HG03442 (cell line): ENCODE measurements at regions not wholly inside any gene's neighbourhood (a gene's known extent, or its start where the extent isn't known, plus 50 kb on each side); places are given as distances from the start of the nearest gene placed in this dataset.

Experiments used
- ATAC-seq: cut with Tn5 transposase; IDR thresholded peaks from one replicate; pipeline ENCODE4 v1.9.1; 2021; ENCODE audit warnings: mild to moderate bottlenecking, moderate library complexity; ENCODE audit not compliant: unreplicated experiment

DNA sequence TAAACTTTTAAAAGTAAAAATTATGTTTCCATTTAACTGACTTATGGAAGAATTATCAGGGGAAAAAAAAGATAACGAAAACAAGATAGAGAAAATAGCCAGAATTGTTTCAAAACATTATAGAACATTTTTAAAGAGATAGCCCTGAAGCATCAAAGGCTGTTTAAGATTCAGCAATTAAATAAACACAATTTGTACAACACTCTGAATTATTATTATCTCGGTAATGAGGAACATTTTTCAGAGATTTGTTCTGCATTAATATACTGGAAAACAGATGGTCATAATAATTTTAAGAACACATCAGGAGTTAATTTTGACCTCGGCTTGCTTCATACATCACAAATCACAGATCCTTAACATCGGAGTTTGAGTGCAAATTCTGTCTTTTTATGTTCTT, 643.8 kb downstream of the SORCS1 start:
- ATAC-seq, result no peak

DNA sequence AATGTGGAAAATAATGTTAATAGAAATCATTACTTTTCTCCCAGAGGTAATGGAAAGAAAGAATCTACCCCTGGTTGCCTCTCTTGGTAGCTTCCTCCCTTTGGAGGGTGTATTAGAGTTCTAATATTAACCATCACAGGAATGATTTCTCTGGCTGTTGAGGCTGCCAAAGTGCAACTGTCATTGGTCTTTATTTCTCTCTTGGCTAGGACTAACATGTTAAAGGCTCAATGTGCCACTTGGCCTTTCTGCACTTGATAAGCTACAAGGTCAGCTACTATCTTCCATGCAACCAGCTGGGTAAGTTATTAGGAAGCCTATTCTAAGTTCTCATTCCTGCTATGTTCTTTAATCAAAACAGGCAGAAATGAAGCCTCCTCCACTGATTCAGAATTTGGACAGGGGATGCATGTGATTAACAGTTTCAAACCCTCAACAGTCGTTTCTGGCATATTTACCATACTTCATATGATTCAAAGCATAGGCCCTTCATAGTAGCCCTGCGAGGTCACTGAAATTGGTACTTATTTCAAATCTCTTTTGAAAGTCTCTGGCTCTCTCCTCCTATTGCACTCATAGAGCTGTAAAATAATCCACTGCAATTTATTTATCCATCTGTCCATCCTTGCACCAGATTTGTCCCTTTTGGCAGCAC, 645.0 kb downstream of the SORCS1 start:
- no peak for ATAC-seq

DNA sequence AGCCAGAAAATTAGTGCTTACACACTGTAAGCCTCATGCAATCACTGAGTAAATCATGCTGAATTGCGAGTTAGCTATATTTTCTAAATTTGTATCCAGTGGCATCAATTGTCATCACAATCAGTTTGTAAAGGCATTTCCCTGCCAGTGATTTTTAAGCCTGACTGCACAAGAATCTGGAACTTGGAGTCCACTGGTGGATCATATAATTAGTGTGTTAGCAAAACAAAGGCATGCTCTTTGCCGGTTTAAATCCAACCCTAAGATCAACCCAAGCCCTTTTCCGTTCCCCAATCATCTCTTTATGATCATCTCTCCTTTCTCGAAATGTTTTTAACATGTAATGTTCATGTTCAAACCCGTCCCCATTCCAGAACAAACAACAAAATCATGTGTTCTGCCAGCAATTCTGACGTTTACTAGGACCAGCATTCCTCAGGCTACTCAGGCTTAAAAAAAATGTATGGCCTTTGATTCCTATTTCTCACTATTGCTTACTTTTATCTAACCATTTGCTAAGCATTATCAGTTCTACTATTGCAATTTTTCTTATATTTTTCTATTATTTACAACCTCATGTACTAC, 649.2 kb downstream of the SORCS1 start:
- ATAC-seq, result no peak

DNA sequence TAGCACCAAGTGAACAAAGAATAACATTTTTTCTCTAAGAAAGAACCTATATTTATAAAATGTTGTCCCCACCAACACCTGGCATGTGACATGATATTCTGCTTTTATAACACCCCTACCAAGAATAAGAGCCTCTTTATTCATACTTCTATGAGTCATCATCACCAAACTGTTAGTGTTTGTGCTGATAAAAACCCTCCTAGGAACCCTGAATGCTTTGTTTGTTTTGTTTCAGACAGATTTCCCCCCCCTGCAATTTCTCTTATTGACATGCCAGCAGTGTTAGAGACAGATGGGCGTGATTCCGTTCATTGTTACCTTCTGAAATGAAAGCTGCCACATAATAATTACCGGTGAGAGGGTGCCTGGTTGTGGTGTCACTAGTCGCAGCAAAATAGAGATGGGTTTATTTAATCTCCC, 651.1 kb downstream of the SORCS1 start:
- no peak for ATAC-seq

DNA sequence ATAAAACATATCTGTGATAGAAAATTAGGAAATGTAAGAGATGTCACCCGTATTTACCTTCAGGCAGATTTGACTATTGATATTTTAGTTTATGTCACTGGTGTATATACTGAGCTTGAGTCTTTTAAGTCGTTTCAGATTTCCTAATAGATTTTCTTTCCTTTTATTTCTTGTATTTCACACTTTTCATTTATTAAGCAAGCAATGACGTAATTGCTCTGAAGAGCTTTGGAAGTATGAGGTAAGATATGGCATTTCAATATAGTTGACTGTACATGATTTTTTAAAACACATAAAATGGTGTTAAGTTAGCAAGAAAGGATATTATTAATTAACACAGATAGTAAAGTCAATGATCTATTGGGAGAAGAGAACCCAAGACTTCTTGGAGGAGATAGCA, 652.6 kb downstream of the SORCS1 start:
- ATAC-seq, result no peak

DNA sequence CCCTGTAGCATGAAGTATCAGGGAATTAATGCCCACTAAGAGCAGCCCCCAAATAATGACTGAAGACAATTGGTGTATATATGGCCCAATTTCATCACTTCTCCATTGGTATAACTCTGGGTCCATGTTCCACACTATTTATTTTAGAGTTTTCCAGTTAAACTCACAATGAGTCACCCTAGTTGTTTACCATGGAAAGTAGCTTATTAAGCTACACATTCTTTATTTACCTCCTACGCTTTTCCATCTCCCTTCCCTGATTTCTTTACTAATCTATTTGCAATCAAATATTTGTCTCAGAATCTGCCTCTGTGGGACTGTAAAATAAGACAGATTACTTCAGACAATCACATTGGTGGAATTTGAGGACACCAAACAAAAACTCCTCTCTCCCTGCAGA, 655.6 kb downstream of the SORCS1 start:
- no peak for ATAC-seq

DNA sequence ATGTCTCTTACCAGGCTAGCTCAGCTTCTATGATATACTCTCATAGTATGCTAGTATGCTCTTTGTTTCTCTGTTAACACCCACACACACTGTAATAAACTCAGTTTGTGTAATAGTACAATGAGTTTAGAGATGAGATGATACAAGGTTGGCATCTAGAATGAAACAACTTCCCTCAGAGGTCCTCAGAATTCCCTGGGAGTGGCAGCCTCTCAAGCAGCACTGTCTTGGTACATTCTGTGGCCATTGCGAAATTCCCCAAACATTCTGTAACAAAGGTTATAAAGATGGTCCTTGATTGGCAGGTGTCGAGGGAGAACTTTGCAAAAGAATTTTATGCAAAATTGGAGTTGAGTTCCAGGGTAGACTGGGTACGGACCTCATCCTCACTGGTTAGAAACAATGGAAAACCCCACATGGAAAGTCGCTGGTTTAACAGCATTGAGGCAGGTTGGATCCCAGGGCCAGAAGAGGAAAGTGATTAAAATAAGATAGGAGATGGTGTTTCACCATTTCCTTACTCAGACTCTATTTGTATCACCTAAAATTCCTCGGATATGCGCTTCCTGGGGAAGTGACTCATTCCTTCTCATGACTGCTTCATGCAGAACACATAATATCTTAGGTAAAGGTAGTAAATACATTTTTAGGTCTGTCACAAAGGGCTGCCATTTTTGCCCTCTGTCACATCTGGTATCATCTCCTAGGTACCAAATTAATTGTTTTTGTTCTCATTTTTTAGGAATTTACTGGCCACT, 657.8 kb downstream of the SORCS1 start:
- no peak for ATAC-seq

DNA sequence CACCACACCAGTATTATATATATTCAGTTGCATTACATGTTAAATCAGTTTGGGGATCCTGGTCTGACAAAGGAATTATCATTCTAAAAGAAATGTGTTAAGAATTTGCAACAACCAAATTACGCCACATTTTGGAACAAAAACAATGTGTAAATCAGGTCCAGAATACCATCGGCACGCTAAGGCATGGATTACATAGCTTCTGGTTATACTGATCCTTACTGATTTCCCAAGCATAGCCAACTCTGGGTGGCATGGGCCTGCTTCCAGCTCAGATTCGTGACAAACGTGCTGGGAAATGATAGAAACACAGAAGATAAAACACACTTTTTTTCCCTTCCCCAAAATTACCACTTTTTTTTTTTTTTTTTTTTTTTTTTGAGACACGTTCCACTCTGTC, 660.0 kb downstream of the SORCS1 start:
- ATAC-seq, result no peak

DNA sequence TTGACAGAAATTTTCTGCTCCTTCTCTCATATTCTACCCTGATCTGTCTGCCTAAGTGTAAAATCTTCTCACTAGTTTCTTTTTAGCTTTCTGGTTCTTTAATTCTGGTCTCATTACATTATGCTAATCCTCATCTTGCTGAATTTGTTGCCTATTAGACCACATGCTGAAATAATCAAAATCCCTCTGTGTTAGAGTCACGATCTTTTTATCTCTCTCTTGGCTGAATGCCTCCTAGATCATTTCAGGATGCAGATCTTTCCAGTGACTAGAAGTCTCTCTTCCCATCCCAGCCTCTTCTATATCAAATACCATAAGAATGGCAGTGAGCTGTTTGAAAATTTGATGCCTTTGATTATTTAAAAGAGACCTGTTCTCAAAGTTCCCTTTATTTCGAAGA, 661.9 kb downstream of the SORCS1 start:
- no peak for ATAC-seq

DNA sequence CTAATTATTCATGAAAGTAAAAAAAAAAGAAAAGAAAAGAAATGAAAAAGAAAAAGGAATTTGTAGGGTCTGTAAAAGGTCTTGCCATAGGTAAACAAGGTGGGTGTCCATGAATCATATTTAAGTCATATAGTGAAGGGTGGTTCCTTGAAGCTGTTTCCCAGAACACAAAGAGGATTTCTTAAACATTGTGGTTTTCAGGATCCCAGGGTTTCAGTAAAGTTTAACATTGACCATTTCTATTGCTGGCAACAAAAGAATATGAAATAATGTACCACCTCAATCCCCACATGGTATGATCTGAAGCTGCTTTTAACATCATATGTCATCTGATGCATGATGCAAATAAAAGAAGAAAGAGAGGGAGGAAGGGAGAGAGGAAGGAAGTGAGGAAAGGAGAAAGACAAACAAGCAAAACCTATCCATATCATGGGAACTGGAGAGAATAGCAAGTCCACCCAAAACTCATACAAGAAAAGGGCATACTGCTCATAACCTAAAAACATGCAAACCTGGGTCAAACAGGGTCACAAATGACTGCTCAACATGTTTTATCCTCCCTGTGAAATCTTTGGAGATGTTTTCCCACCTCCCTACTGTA, 663.5 kb downstream of the SORCS1 start:
- no peak for ATAC-seq

DNA sequence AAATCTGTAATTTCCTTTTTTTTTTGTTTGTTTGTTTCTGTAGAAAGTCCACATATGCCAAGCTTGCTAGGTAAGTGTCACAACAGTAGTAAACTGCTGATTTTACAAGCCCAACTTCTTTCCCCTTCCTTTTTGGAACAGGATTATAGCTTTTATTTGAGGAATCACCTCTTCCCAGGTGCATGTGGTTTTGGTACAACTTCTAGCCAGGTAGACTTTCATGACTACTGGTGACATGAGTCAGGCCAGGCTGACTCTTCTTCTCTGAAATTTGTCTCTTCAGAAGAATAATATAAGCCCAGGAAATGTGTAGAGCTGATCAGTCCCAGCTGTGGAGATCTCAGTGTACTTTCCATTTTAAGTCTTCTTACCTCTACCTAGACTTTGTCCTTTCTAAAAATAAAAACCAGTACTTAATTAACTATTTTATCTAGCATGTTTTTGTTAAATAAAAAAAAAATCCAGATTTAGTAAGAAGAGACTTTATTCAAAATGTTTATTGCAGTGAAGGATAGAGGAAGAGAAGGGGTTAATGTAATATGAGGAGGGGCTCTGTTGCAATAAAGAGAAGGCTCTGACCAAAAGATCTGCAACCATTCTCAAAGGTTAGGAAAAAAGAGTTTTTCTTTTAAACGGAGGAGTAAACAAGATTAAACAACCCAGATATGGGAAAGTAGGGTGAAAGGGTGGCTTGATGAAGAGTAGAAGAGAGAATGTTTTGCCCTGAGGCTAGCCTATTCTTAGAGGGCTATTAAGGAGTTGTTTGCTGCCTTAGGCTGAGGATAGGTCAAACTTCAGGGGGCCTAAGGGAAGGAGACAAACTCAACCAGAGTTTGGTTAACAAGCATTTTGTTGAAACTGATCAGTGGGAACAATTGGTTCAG, 664.2 kb downstream of the SORCS1 start:
- no peak for ATAC-seq

DNA sequence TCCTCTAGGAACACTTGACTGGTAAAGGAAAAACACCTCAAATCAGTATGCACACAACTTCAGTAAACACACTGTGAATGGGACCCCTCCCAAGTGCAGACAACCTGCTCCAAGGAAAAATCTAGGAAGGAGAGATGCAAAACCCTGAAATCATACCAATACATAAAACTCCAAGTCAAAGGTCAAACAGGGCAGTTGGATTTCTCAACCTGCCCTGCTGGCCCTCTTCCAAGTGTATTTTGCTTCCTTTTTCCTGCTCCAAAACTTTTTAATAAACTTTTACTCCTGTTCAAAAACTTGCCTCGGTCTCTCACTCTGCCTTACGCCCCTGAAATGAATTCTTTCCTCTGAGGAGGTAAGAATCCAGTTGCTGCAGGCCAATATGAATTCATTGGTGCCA, 665.1 kb downstream of the SORCS1 start:
- ATAC-seq, result no peak

DNA sequence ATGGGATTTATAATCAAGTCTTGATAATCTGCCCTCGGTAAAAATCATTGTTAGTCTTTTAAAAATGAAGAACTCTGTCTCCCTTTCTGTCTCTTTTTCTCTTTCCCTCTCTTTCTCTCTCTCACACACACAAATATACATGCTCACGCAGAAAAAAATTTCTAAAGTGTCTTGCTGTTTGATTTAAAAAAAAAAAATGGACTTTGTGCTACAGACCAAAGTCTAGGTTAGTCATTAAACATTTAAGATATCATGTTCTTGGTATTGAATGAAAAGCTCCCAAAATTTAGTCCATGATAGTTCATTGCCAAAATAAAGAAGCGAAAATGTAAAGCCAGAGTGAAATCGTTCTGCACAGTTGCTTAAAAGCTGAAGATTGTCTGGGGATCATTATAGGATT, 665.8 kb downstream of the SORCS1 start:
- no peak for ATAC-seq

DNA sequence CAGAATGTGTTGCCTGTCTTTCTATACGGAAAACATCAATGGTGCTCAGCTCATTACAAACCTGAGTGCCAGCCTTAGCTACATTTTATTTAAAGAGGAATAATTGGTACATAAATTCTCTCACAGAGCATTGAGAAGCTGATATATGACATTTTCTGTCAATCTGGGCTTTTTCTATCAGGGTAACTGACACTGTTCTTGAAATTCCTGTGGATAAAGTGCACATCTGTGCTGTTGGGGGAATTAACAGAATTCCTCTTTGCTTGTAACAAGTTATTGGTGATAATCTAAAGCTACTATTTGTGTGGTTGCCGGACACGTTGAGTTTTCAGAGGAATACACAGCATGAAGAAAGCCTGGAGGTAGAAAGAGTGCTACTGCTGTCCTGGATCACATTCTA, 668.6 kb downstream of the SORCS1 start:
- ATAC-seq, result no peak

DNA sequence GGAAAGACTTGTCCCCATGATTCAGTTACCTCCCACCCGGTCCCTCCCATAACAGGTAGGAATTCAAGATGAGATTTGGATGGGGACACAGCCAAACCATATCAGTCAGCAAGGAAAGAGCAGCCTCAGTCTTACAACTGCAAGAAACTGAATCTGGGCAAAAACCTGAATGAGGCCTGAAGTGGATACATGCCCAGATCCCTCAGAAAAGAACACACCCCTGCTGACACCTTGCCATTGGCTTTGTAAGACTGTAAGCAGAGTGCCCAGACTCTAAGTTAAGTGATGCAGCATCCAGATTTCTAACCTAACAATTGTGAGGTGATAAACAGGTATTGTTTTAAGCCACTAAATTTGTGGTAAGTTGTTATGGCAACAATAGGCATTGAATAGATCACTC, 670.8 kb downstream of the SORCS1 start:
- ATAC-seq, result no peak

DNA sequence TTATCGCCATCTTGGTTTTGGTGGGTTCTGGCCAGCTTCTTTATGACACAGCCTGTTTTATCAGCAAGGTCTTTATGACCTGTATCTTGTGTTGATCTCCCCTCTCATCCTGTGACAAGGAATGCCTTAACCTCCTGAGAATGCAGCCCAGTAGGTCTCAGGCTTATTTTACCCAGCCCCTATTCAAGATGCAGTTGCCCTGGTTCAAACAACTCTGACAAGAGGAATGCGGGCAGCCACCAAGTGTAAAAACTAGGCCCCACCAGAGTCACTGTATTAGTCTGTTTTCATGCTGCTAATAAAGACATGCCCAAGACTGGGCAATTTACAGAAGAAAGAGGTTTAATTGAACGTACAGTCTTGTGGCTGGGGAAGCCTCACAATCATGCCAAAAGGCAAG, 671.3 kb downstream of the SORCS1 start:
- no peak for ATAC-seq

DNA sequence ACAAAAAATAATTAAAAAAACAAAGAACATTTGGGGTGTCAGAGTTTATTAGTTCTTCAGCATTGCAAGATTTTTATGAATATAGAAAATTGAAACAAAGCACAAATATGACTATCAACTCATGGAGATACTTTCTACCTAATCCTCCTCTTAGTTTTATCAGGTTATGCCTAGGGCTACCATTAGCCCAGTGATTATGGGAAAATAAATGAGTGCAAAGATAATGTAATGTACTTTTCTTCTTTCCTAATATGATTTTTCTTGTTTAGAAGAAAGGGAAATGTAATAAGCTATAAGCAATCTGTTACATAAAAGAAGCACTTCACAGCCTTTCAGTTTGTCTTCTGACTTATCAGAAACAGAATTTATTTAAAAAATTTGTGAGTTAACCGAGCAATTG, 676.8 kb downstream of the SORCS1 start:
- ATAC-seq, result no peak

DNA sequence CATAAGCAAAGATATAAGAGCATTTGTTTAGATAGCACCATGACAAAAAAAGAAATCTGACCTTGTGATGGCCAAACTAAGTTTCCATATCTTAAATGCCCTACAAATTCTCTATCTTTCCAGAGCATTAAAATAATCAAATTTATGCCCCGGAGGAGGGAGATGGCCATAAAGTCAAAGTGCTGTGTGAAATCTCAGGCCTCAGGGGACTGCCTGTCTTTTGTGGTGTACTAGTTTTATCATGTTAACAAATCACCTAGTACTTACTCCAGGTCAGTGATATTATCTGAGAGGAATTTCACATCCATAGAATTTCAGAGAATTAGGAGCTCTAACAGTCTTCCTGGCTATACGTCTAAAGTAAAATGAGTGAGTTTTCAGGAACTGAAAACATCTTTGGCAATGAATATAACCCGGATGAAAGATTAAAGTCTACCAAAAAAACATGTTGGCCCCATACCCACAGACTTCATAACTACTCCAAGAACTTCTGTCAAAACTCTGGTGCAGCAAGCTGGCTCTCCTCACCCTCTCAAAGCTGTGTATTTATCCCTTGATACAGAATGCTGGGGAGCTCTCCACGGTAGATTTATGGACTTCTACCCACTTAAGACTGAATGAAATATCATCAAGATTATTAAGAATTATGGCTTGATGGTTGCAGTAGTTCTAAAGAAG, 682.8 kb downstream of the SORCS1 start:
- ATAC-seq, result no peak

DNA sequence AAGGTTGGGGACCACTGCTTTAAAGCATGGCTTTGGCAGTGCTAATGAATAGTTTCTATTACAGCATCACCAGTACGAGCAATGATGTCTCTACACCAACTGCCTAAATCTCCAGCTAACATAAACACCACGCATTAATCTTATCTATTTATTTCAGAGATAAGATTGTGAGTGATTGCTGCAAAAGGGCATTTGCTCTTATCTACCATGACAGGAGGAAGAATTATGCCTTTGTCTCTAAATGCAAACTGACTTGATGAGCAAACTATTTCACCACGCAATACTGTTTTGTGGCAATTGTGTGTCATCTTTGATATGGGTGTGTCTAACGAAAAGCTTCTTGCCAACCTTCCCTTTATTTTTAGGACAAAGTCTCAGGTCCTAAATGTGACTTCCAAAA, 684.9 kb downstream of the SORCS1 start:
- no peak for ATAC-seq

DNA sequence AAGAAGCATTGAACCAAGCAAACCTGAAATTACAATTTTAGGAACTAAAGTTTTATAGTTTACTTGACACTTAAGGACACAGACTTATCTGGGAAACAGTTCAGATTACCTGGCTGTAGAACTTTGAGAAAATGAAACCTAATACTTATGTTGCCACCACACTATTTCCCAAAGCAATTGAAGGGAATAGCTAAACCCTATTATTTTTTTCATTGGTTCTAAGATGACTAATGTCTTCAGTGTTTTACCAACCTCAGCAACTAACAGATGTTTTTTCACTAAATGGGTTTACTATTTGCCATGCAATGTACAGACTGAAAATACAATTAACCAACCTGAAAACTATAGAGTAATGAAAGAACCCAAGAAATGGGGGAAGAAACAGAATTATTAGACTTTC, 689.6 kb downstream of the SORCS1 start:
- no peak for ATAC-seq
